Mucosa of descending colon (tissue), 3 donors: ENCODE measurements at regions not wholly inside any gene's neighbourhood (a gene's known extent, or its start where the extent isn't known, plus 50 kb on each side); places are given as distances from the start of the nearest gene placed in this dataset.

Source experiments
- ATAC-seq: fragments of 200-7000 bp; cut with Tn5 transposase; one replicate; pipeline ENCODE4 v1.9.1; 2020; ENCODE audit warnings: mild to moderate bottlenecking, moderate library complexity
- DNase-seq, 3 donors: peaks; one replicate each; pipeline ENCODE4 v3.0.0-alpha.2; 2020
- H3K36me3 ChIP-seq: fragments of 200-600 bp; one replicate; pipeline ENCODE4 v1.8.0; 2021; ENCODE audit warnings: low read depth, mild to moderate bottlenecking
- H3K4me1 ChIP-seq: fragments of 200-600 bp; one replicate; pipeline ENCODE4 v1.8.0; 2021; ENCODE audit warnings: low read depth, mild to moderate bottlenecking
- H3K4me3 ChIP-seq: fragments of 200-600 bp; one replicate; pipeline ENCODE4 v1.8.0; 2021; ENCODE audit warnings: mild to moderate bottlenecking
- H3K9me3 ChIP-seq: fragments of 200-600 bp; one replicate; pipeline ENCODE4 v1.8.0; 2021; ENCODE audit warnings: mild to moderate bottlenecking
- intact Hi-C, 2 donors: fragments of 100-400 bp; cut with DNase I in 1 of 2; cut with micrococcal nuclease in 1 of 2; formaldehyde crosslinking; loops; one replicate each; pipeline versions ENCODE4 v1.11.0 to v1.11.1; 2022; cut with DNase I, micrococcal nuclease
- TF ChIP-seq, protein P1 (sequence below): fragments of 200-600 bp; IDR thresholded peaks from one replicate; pipeline ENCODE4 v1.8.0; 2022; ENCODE audit warnings: antibody characterized with exemption, mild to moderate bottlenecking
- donor health status: DM: no; HTN: no; CAD: no; lungs with moderate emphysema.
- donor health status: DM: no; HTN: no; CAD: no.
- donor health status: DM: no; HTN: yes; CAD: no.

DNA sequence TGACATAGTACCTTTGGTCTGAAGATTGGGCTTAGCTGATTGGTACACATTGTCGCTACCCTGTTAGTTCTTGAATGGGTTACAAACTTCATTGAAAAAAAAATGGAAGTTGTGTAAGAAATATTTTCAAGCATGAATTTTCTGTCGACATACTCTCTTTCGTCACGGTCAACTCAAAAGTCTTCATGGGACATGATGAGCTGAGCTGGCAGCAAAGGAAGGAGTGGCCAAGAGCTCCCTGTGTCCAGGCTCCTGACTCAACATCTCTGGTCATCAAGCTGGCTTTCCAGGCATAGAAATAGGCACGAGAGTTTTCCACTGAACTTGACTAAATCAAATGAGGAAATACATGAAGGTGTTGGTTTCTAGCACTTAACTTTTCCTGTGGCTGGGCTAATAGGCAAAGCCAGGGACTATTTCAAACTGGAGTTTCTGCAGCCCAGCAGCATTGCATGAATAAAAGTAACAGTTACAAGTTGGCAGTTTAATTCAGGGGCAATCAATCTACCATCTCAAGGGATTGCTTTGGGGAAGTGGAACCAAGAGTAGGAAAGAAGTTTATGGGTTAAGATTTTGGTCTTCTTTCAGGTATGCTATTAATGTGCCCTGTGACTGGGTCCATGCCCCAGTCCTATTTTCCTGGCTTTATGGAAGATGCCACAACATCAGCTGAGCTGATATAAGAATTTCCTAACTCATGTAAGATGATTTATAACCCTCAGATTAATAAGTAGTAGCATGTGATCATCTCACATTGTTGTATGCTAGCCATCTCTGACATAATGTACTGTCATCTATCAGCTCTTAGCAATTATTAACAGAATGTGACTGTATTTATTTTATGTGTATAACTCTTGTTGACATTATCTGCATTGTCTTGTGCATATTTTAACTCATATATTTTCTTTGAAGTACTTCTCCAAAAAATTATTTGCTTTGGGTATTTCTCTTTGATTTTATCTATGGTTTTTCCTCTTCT is 385.8 kb downstream of the DLEU7 start:
- intact Hi-C loops: no loop called here
- Histone ChIP-seq H3K4me1 (no peaks in the 10 kb centered on the region), H3K9me3 (no peaks in the 10 kb centered on the region), H3K36me3 (no peaks in the 10 kb centered on the region), H3K4me3 (no peak overlapping the region)
- ATAC-seq (no peak), DNase-seq (no peak)
- TF ChIP-seq, protein P1, sequence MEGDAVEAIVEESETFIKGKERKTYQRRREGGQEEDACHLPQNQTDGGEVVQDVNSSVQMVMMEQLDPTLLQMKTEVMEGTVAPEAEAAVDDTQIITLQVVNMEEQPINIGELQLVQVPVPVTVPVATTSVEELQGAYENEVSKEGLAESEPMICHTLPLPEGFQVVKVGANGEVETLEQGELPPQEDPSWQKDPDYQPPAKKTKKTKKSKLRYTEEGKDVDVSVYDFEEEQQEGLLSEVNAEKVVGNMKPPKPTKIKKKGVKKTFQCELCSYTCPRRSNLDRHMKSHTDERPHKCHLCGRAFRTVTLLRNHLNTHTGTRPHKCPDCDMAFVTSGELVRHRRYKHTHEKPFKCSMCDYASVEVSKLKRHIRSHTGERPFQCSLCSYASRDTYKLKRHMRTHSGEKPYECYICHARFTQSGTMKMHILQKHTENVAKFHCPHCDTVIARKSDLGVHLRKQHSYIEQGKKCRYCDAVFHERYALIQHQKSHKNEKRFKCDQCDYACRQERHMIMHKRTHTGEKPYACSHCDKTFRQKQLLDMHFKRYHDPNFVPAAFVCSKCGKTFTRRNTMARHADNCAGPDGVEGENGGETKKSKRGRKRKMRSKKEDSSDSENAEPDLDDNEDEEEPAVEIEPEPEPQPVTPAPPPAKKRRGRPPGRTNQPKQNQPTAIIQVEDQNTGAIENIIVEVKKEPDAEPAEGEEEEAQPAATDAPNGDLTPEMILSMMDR: no peak

DNA sequence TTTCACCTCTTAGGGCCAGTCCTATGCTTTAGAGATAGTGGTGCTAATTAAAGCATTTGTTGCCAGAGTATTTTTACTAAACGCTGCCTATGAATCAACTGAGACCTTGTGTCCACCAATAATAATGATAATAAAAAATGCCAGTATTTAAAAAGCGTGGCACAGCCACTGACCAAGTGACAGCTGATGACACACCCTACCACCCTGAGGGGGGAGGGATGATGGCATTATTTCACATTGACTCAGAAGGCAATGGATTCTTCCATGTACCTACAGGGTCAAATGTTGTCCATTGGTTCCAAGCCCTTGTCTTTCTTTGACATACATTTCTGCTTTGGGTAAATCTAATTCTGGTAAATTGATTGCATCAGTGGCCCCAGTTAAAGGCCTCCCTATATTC is 384.4 kb downstream of the DLEU7 start:
- intact Hi-C loops: no loop called here
- no peaks in the 10 kb centered on the region for H3K4me1 ChIP-seq
- DNase-seq: no peak
- TF ChIP-seq, protein P1: no peak
- H3K9me3 ChIP-seq: no peaks in the 10 kb centered on the region
- no peak overlapping the region for H3K4me3 ChIP-seq
- H3K36me3 ChIP-seq: no peaks in the 10 kb centered on the region
- ATAC-seq: no peak

DNA sequence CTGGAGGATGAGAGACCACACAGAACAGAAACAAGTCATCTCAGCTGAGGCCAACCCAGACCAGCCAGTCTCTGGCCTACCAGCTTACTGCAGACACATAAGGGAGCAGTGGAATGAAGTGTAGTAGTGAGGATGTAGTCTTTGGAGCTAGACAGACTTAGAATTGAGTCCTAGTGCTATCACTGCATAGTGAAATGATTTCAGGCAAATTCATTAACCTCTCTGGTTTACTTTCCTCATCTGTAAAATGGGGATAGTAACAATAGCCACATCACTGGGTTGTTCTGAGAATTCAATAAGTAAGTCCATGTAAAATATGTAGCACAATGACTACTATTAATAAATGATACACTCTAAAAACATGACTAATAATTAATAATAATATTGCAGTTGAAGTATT is 383.8 kb downstream of the DLEU7 start:
- intact Hi-C loops: no loop called here
- no peaks in the 10 kb centered on the region for H3K36me3 ChIP-seq
- TF ChIP-seq, protein P1: no peak

DNA sequence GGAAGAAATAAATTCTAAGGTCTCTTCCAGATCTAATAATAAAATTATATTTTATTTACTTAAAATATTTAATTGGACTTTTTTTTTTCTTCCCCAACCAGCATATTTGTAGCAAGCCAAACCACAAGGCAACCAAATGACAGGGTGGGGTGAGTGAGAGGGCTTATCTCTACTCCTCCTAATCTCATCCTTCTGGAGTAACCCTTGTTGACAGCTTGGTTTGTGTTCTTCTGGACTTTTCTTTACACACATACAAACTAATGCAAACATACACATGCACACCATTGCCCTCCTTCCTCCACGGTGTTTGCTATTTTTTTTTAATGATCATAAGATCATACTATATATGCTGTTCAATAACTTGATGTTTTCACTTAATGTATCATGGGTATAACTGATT is 383.1 kb downstream of the DLEU7 start:
- intact Hi-C loops: no loop called here
- DNase-seq (no peak), ATAC-seq (no peak)
- Histone ChIP-seq H3K9me3 (no peaks in the 10 kb centered on the region), H3K4me3 (no peak overlapping the region), H3K36me3 (no peaks in the 10 kb centered on the region), H3K4me1 (no peaks in the 10 kb centered on the region)
- TF ChIP-seq, protein P1: no peak

More for the DNA sequence above, 383.8 kb downstream of the DLEU7 start:
- Histone ChIP-seq H3K4me3 (no peak overlapping the region), H3K9me3 (no peaks in the 10 kb centered on the region), H3K4me1 (no peaks in the 10 kb centered on the region)
- DNase-seq (no peak), ATAC-seq (no peak)

DNA sequence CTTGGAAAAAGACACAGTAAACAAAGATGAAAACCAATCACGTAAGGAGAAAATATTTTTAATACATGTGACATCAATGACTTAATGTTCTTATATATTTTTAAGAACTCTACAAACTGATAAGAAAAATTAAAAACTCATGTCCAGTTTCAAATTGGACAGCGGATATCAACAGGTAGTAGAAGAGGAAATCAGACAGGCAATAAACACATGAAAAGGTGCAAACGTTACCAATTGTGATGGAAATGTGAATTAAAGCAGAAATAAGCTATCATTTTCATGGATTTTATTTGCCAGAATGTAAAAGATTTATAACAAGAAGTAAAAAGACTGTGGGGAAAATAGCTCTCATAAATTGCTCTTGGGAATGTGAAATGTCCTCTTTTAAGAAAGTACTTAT is 382.3 kb downstream of the DLEU7 start:
- Histone ChIP-seq H3K36me3 (no peaks in the 10 kb centered on the region), H3K4me1 (no peaks in the 10 kb centered on the region), H3K9me3 (no peaks in the 10 kb centered on the region), H3K4me3 (no peak overlapping the region)
- intact Hi-C loops: no loop called here
- ATAC-seq (no peak), DNase-seq (no peak)
- TF ChIP-seq, protein P1: no peak
